GM19328 (cell line): ENCODE measurements at regions not wholly inside any gene's neighbourhood (a gene's known extent, or its start where the extent isn't known, plus 50 kb on each side); places are given as distances from the start of the nearest gene placed in this dataset.
A peak's percentile ranks its signal among the peaks of the same experiment; 100 is the strongest.
"Not testable (repeated sequence)": the region's sequence is repeated elsewhere in the genome, so short reads cannot be mapped to it uniquely, and the experiment has no call there.

ENCODE experiments used
- ATAC-seq: cut with Tn5 transposase; IDR thresholded peaks from one replicate; pipeline ENCODE4 v1.9.1; 2021; ENCODE audit warnings: mild to moderate bottlenecking, moderate library complexity; ENCODE audit not compliant: unreplicated experiment

GRCh38 chr13:79648191-79648590 is 167.2 kb downstream of the NDFIP2 start:
- ATAC-seq: no peak

GRCh38 chr13:79647533-79647932 is 166.6 kb downstream of the NDFIP2 start:
- peak; percentile 48 for ATAC-seq

- no peak for ATAC-seq
Measured at GRCh38 chr13:79646880-79647279, 165.9 kb downstream of the NDFIP2 start.

- ATAC-seq: no peak
Measured at GRCh38 chr13:79645569-79645968, 164.6 kb downstream of the NDFIP2 start.

- ATAC-seq: no peak
Measured at GRCh38 chr13:79642596-79642995, 161.6 kb downstream of the NDFIP2 start.

GRCh38 chr13:79637133-79637763 is 156.3 kb downstream of the NDFIP2 start:
- no peak for ATAC-seq

- no peak for ATAC-seq
Measured at GRCh38 chr13:79631051-79631659, 150.2 kb downstream of the NDFIP2 start.

- ATAC-seq: no peak
Measured at GRCh38 chr13:79628463-79628862, 147.5 kb downstream of the NDFIP2 start.

- ATAC-seq: no peak
Measured at GRCh38 chr13:79626924-79627323, 146.0 kb downstream of the NDFIP2 start.

GRCh38 chr13:79625517-79625916 is 144.6 kb downstream of the NDFIP2 start:
- no peak for ATAC-seq

- no peak for ATAC-seq
Measured at GRCh38 chr13:79621902-79622301, 140.9 kb downstream of the NDFIP2 start.

- ATAC-seq: no peak
Measured at GRCh38 chr13:79621449-79621848, 140.5 kb downstream of the NDFIP2 start.

GRCh38 chr13:79614250-79614918 is 133.4 kb downstream of the NDFIP2 start:
- no peak for ATAC-seq

- ATAC-seq: no peak
Measured at GRCh38 chr13:79612604-79613003, 131.6 kb downstream of the NDFIP2 start.

GRCh38 chr13:79607895-79608294 is 126.9 kb downstream of the NDFIP2 start:
- ATAC-seq: not testable (repeated sequence)
